GM21423 (cell line): ENCODE measurements at regions not wholly inside any gene's neighbourhood (a gene's known extent, or its start where the extent isn't known, plus 50 kb on each side); places are given as distances from the start of the nearest gene placed in this dataset.

Experiments
- ATAC-seq: cut with Tn5 transposase; IDR thresholded peaks from one replicate; pipeline ENCODE4 v1.9.1; 2021; ENCODE audit warnings: mild to moderate bottlenecking, moderate library complexity; ENCODE audit not compliant: unreplicated experiment

- ATAC-seq, result no peak
Measured at GRCh38 chr3:117954131-117954530, 1080.5 kb downstream of the IGSF11 start.

DNA sequence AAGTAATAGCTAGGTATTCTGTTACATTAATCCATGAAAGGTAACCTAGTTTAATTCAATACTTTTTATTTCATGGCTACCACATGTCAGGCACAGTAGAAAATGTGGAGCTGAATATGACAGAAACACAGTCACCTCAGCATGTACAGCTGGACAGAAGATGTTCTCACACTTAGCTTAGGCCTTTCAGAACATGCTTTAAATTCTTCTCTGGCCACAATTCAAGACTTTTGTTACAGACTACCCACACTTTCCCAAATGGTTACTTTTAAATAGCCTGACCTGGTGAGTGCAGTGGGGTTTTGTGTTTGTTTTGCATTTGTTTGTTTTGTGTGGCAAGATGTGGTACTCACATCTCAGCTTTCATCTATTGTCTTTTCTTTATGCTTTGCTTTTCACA lies 1079.5 kb downstream of the IGSF11 start:
- no peak for ATAC-seq

DNA sequence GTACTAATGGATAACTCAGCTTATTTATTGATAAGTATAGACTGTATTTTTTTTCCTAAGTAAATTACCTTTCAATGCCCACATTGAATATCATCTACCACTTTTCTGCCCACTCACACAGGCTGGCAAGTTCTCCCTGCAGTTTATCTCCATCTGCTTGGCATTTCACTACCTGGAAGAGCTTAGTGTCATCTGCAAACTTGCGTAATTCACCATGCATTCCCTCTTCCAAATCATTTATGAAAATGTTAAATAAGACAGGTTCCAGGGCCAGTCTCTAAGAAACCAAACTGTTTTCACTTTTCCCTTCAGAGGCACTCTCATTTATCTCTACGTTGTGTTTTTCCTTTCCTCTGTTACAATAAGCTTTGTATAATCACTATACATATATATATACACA lies 1076.6 kb downstream of the IGSF11 start:
- no peak for ATAC-seq

DNA sequence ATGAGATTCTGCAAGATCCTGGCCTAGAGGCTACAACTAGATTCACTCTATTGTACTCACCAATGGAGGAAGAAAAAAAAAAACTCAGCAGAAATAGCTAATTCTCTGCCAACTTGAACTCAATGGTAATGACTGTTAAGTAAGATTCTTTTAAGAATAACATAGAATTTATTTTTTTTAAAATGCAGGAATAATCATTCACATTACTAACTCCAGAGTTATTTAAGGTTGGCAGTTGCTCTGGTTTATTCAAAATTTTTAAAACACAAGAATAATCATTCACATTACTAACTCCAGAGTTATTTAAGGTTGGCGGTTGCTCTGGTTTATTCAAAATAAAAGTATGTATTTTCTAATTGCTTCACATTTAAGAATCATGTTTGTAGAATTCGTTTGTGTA lies 1071.9 kb downstream of the IGSF11 start:
- ATAC-seq, result no peak

DNA sequence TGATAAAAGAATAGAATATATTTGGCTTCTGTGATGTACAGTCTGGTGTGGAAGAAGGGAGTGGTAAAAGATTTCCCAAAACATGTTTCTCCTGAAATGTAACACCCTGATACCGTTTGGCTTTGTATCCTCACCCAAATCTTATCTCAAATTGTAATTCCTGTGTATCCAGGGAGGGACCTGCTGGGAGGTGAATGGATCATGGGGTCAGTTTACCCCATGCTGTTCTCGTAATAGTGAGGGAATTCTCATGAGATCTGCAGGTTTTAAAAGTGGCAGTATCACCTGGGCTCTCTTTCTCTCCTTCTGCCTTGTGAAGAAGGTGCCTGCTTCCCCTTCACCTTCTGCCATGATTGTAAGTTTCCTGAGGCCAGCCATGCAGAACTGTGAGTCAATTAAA lies 1070.8 kb downstream of the IGSF11 start:
- no peak for ATAC-seq

- no peak for ATAC-seq
Measured at GRCh38 chr3:117964814-117965213, 1069.8 kb downstream of the IGSF11 start.

- ATAC-seq, result no peak
Measured at GRCh38 chr3:117977504-117978228, 1057.0 kb downstream of the IGSF11 start.

- ATAC-seq, result no peak
Measured at GRCh38 chr3:117979466-117979865, 1055.2 kb downstream of the IGSF11 start.

DNA sequence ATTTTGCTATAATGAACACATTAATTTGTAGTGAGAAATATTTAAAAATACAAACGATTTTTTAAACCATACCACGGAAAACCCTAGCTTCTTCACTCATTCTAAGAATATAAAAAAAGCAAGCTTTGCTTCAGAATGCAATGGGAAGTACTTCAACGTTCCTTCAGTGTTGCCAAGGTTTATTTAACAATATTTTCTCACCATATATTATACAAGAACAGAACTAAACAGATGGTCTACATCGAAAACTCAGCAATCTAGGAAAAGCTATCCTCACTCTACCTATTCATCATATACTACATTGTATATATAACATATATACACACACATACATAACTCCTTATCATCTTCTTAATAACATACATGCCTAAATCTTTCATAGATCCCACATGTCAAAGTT lies 1047.4 kb downstream of the IGSF11 start:
- no peak for ATAC-seq

DNA sequence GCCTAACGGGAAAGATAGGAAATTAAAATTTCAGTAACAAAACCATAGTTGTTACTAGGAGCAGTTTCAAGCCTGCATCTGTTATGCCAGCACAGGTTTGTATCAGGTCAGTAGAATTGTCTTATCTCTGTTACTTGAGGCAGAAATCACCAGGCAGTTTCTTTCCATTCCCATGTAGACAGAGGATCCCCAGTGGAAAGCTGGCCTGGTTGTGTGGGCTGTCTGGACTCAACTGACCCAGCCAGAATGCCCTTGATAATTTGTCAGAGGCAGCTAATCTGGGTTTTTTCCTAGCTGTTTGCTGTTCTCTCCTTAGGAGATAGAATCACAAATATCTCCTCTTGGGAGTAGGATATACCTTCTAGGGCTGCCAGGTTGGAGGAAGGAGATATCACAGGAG lies 1044.7 kb downstream of the IGSF11 start:
- ATAC-seq, result no peak

DNA sequence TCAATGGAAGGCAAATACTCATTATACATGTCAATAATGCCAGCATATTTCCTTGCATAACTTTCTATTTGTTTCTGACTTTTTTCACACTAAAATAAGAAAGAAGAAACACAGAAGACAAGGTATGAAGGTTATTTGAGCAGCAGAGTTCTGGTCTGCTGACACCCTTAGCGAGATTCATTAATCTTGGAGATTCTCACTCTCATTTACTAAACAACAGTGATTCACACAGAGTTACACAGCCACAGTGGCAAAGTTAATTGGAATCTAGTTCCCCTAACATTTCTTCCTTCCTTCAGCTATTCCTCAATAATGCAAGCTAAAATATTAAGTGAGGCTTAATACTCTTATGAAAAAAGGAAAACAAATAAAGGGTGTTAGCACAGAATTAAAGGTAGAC lies 1044.0 kb downstream of the IGSF11 start:
- ATAC-seq, result no peak

DNA sequence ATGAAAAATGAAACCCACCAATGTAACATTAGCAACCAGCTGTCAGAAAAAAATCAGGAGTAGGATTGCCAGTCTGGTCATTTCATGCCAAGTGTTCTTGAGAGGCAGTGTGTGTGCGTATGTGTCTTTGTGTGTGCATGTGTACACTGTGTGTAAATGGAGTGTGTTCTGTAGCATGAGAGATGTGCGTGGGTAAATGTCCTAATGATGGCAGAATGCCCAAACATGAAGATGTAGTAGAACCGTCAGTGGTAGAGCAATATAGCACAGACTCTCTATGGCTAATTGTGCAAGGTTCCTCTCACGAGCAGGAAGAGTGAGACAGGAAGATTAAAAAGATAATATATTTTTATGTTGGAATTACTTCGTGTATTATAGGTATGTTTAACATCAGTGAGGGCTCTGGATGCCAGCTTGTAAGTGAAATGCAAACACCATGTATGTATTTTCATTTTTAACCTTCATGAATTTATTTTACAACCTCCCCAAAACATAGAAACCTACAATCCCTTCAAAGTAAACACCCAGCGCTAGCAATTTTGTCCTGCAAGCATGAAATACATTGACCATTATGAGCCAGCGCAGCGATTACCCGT lies 1038.7 kb downstream of the IGSF11 start:
- ATAC-seq, result no peak

- peak; percentile 98 for ATAC-seq
Measured at GRCh38 chr3:117997201-117998049, 1037.2 kb downstream of the IGSF11 start.

GRCh38 chr3:117998071-117998470 lies 1036.6 kb downstream of the IGSF11 start:
- ATAC-seq, result no peak

DNA sequence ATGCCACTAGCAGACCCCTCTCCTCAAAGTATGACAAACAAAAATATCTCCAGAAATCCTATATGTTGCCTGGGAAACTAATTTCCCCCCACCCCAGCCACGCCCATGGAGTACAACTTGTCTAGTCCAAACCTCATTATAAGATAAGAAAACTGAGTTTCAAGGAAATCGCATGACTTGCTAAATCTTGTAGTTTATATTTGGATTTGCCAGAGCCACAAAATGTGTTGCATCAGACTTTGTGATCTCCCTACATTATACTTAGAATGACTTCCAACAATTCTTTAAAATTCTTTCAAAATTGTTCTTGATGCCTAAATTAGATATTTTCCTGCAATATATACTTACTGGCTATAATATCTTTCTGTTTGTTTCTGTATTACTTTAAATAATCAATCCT lies 1034.4 kb downstream of the IGSF11 start:
- no peak for ATAC-seq

- no peak for ATAC-seq
Measured at GRCh38 chr3:118001380-118001779, 1033.3 kb downstream of the IGSF11 start.

GRCh38 chr3:118011910-118012309 lies 1022.7 kb downstream of the IGSF11 start:
- no peak for ATAC-seq

DNA sequence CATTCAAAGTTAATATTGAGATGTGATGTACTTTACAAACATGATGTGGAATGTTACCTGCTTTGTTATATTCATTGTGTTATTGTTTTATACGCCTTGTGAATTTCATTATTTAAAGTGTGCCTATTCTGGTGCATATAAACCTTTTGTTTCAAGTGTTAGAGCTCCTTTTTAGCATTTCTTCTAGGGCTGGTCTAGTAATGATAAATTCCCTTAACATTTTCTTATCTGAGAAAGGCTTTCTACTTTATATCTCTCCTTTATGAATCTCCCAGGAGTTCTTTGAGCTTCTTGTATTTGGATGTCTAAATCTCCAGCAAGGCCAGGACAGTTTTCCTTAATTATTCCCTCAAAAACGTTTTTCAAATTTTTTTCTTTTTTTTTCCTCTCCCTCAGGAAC lies 1005.6 kb downstream of the IGSF11 start:
- ATAC-seq, result no peak

DNA sequence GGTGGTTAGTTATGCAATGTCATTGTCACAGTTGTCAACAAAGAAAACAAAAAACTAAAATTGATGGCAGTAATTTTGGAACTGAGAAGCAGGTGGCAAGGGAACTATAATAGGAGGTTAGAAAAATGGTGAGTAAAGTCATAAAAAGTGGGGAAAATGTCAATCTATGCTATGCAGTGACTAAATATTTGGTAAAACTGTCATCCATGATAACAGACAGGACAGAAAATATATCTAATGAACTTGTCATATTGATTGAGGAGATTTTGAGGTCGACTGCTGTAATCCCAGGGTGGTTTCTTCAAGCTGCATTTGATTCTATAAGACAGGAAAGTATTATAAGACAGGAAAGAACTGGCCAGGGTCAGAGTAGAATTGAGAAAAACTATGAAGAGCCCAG lies 998.4 kb downstream of the IGSF11 start:
- ATAC-seq, result no peak

- no peak for ATAC-seq
Measured at GRCh38 chr3:118055381-118055780, 979.3 kb downstream of the IGSF11 start.

GRCh38 chr3:118057086-118057485 lies 977.6 kb downstream of the IGSF11 start:
- no peak for ATAC-seq

GRCh38 chr3:118059096-118059495 lies 975.5 kb downstream of the IGSF11 start:
- no peak for ATAC-seq
